ENCODE measurements at regions not wholly inside any gene's neighbourhood (a gene's known extent, or its start where the extent isn't known, plus 50 kb on each side); places are given as distances from the start of the nearest gene placed in this dataset.
"Not testable (repeated sequence)": the region's sequence is repeated elsewhere in the genome, so short reads cannot be mapped to it uniquely, and the experiment has no call there.

GRCh38 chr5:100379254-100379858 lies 155.8 kb upstream of the FAM174A start:
- DNase-seq (ENCODE audit: low spot score) = not testable (repeated sequence)

- not testable (repeated sequence) for DNase-seq (ENCODE audit: low spot score)
These were observed 170.3 kb upstream of the FAM174A start for GRCh38 chr5:100364757-100365478.

GRCh38 chr5:100364343-100364742 lies 170.8 kb upstream of the FAM174A start:
- not testable (repeated sequence) for DNase-seq (ENCODE audit: low spot score)

GRCh38 chr5:100359998-100360397 lies 175.2 kb upstream of the FAM174A start:
- not testable (repeated sequence) for DNase-seq (ENCODE audit: low spot score)

- DNase-seq (ENCODE audit: low spot score) = not testable (repeated sequence)
These were observed 188.9 kb upstream of the FAM174A start for GRCh38 chr5:100346269-100346668.

GRCh38 chr5:100341485-100341884 lies 193.7 kb upstream of the FAM174A start:
- DNase-seq (ENCODE audit: low spot score) = not testable (repeated sequence)

GRCh38 chr5:100322483-100322882 lies 212.7 kb upstream of the FAM174A start:
- DNase-seq (ENCODE audit: low spot score) = no peak

- DNase-seq (ENCODE audit: low spot score) = no peak
These were observed 215.3 kb upstream of the FAM174A start for GRCh38 chr5:100319885-100320284.

- no peak for DNase-seq (ENCODE audit: low spot score)
These were observed 221.5 kb upstream of the FAM174A start for GRCh38 chr5:100313657-100314056.

GRCh38 chr5:100311806-100312205 lies 223.4 kb upstream of the FAM174A start:
- DNase-seq (ENCODE audit: low spot score) = no peak

- no peak for DNase-seq (ENCODE audit: low spot score)
These were observed 229.2 kb upstream of the FAM174A start for GRCh38 chr5:100306000-100306399.

- no peak for DNase-seq (ENCODE audit: low spot score)
These were observed 232.0 kb upstream of the FAM174A start for GRCh38 chr5:100303216-100303615.

GRCh38 chr5:100299261-100299660 lies 235.9 kb upstream of the FAM174A start:
- DNase-seq (ENCODE audit: low spot score) = no peak

GRCh38 chr5:100276071-100276470 lies 259.1 kb upstream of the FAM174A start:
- DNase-seq (ENCODE audit: low spot score) = no peak

GRCh38 chr5:100275631-100276030 lies 259.5 kb upstream of the FAM174A start:
- no peak for DNase-seq (ENCODE audit: low spot score)

- DNase-seq (ENCODE audit: low spot score) = no peak
These were observed 261.2 kb upstream of the FAM174A start for GRCh38 chr5:100273846-100274580.

GRCh38 chr5:100270023-100270771 lies 265.0 kb upstream of the FAM174A start:
- peak; percentile 6 for DNase-seq (ENCODE audit: low spot score)

GRCh38 chr5:100260968-100261367 lies 274.2 kb upstream of the FAM174A start:
- no peak for DNase-seq (ENCODE audit: low spot score)

- no peak for DNase-seq (ENCODE audit: low spot score)
These were observed 282.2 kb upstream of the FAM174A start for GRCh38 chr5:100252944-100253343.

- no peak for DNase-seq (ENCODE audit: low spot score)
These were observed 283.1 kb upstream of the FAM174A start for GRCh38 chr5:100252037-100252436.

- DNase-seq (ENCODE audit: low spot score) = no peak
These were observed 285.3 kb upstream of the FAM174A start for GRCh38 chr5:100249884-100250269.

GRCh38 chr5:100249211-100249883 lies 285.8 kb upstream of the FAM174A start:
- no peak for DNase-seq (ENCODE audit: low spot score)
